HEK293 (cell line): ENCODE measurements at regions not wholly inside any gene's neighbourhood (a gene's known extent, or its start where the extent isn't known, plus 50 kb on each side); places are given as distances from the start of the nearest gene placed in this dataset.

Source experiments
- CTCF ChIP-seq: fragments of 450-650 bp; formaldehyde crosslinking; IDR thresholded peaks from 2 replicates; pipeline ENCODE4 v1.5.1; 2016; ENCODE audit warnings: missing biosample characterization, missing genetic modification characterization
- ZNF121 ChIP-seq: fragments of 450-650 bp; formaldehyde crosslinking; IDR thresholded peaks from 2 replicates; pipeline ENCODE4 v1.5.1; 2016; ENCODE audit warnings: missing biosample characterization, missing genetic modification characterization
- ZNF391 ChIP-seq: fragments of 450-650 bp; formaldehyde crosslinking; IDR thresholded peaks from 2 replicates; pipeline ENCODE4 v1.5.1; 2016; ENCODE audit warnings: low read depth, missing biosample characterization, missing genetic modification characterization, borderline replicate concordance

- TF ChIP-seq ZNF391 (tag by site-specific recombination) (no peak), CTCF (tag by site-specific recombination) (no peak), ZNF121 (no peak)
Measured at GRCh38 chr11:27913650-27914049, 194.3 kb downstream of the KIF18A start.
